GM12878 (cell line): ENCODE measurements at regions not wholly inside any gene's neighbourhood (a gene's known extent, or its start where the extent isn't known, plus 50 kb on each side); places are given as distances from the start of the nearest gene placed in this dataset.

Experiments used
- ATAC-seq: fragments of 200-7000 bp; cut with Tn5 transposase; 3 replicates; pipeline ENCODE4 v1.9.1; 2020; ENCODE audit warnings: mild to moderate bottlenecking, moderate library complexity
- BruUV-seq: library from RNA; stranded (reverse); fragments of 400-500 nt; replicated peaks from 2 replicates; lab custom pipeline; 2021; lab: Mats Ljungman, UMichigan
- CTCF ChIA-PET: fragments of 300-600 bp; sonication (Branson Sonifier 250); formaldehyde crosslinking; extraction: SDS; loops from one replicate; lab custom pipeline; 2021; ENCODE audit warnings: inconsistent platforms; lab: Yijun Ruan, JAX
- POLR2A ChIA-PET: fragments of 350-600 bp; formaldehyde crosslinking; extraction: SDS; loops from one replicate; lab custom pipeline; 2021; ENCODE audit warnings: inconsistent platforms; lab: Charles Lee
- RAD21 ChIA-PET: fragments of 300-600 bp; sonication (Branson Sonifier 250); formaldehyde crosslinking; loops from one replicate; lab custom pipeline; 2023; ENCODE audit warnings: antibody characterized with exemption; ENCODE audit not compliant: unreplicated experiment; lab: Charles Lee
- SMC1A ChIA-PET: fragments of 300-600 bp; sonication (Branson Sonifier 250); formaldehyde crosslinking; loops from one replicate; lab custom pipeline; 2023; ENCODE audit not compliant: unreplicated experiment, uncharacterized antibody; lab: Charles Lee
- DNase-seq: peaks from one replicate; pipeline ENCODE4 v3.0.0-alpha.2; 2011; ENCODE audit warnings: low read depth, low spot score
- FAIRE-seq: peaks from 3 replicates; lab custom pipeline; 2011; peaks lifted over from hg19 to GRCh38; lab: Jason Lieb, UNC
- H2AFZ ChIP-seq: 2 replicates; pipeline ENCODE4 v1.6.0; 2011; ENCODE audit warnings: low read depth, low read length, control low read depth; ENCODE audit not compliant: control insufficient read depth
- H3K27ac ChIP-seq: 2 replicates; pipeline ENCODE4 v1.5.1; 2011; ENCODE audit warnings: control low read depth; ENCODE audit not compliant: control insufficient read depth, insufficient read depth
- H3K27me3 ChIP-seq, 2 experiments: replicated peaks in 1 of 2; 2 replicates each; pipeline versions ENCODE4 v1.6.0 to v1.6.1; 2011; ENCODE audit warnings: low read length in 1 of 2; ENCODE audit not compliant: control insufficient read depth in 2 of 2, insufficient read depth in 2 of 2
- H3K36me3 ChIP-seq, 2 experiments: 2 replicates each; pipeline ENCODE4 v1.5.1; 2011; ENCODE audit warnings: low read length in 1 of 2; ENCODE audit not compliant: control insufficient read depth in 2 of 2, insufficient read depth in 2 of 2
- H3K4me1 ChIP-seq: 2 replicates; pipeline ENCODE4 v1.6.1; 2011; ENCODE audit warnings: mild to moderate bottlenecking, low read length, moderate library complexity, mixed read lengths; ENCODE audit not compliant: control insufficient read depth, insufficient read depth
- H3K4me2 ChIP-seq: 2 replicates; pipeline ENCODE4 v1.6.0; 2011; ENCODE audit warnings: control low read depth; ENCODE audit not compliant: control insufficient read depth, insufficient read depth
- H3K4me3 ChIP-seq: fragments of 200-600 bp; sonication (generic); 2 replicates; pipeline ENCODE4 v1.5.1; 2016
- H3K79me2 ChIP-seq: 2 replicates; pipeline ENCODE4 v1.6.0; 2011; ENCODE audit warnings: low read length; ENCODE audit not compliant: control insufficient read depth, insufficient read depth
- H3K9ac ChIP-seq: 2 replicates; pipeline ENCODE4 v1.8.0; 2011; ENCODE audit warnings: low read length, control low read depth, mixed read lengths; ENCODE audit not compliant: control insufficient read depth, insufficient read depth
- H3K9me3 ChIP-seq: replicated peaks from 3 replicates; pipeline ENCODE4 v1.5.1; 2011; ENCODE audit warnings: mild to moderate bottlenecking, low read length; ENCODE audit not compliant: control insufficient read depth, insufficient read depth
- H4K20me1 ChIP-seq: 2 replicates; pipeline ENCODE4 v1.6.0; 2011; ENCODE audit not compliant: control insufficient read depth, insufficient read depth
- ATF2 ChIP-seq: IDR thresholded peaks from 2 replicates; pipeline ENCODE4 v1.6.1; 2012; ENCODE audit warnings: low read length, inconsistent platforms
- CEBPZ ChIP-seq: fragments of 150-350 bp; IDR thresholded peaks from 2 replicates; pipeline ENCODE4 v1.6.1; 2016; ENCODE audit warnings: low read depth, low read length
- E2F4 ChIP-seq: IDR thresholded peaks from 2 replicates; pipeline ENCODE4 v1.6.1; 2012; ENCODE audit warnings: low read depth, low read length, improper control_type of control experiment
- EGR1 ChIP-seq, 2 experiments: IDR thresholded peaks; 1 replicate in 1 of 2; 2 replicates in 1 of 2; pipeline ENCODE4 v1.6.1; 2011 to 2012; ENCODE audit warnings: low read depth in 2 of 2, low read length in 2 of 2, borderline replicate concordance in 1 of 2, mild to moderate bottlenecking in 1 of 2, moderate library complexity in 1 of 2
- EP300 ChIP-seq, 2 experiments: fragments of 150-350 bp in 1 of 2; IDR thresholded peaks; 2 replicates each; pipeline ENCODE4 v1.6.1; 2011 to 2012; ENCODE audit warnings: low read depth in 2 of 2, low read length in 2 of 2, borderline replicate concordance in 1 of 2, improper control_type of control experiment in 1 of 2, inconsistent platforms in 1 of 2; ENCODE audit not compliant: control insufficient read depth in 1 of 2
- HDGF ChIP-seq: fragments of 450-650 bp; IDR thresholded peaks from 2 replicates; pipeline ENCODE4 v1.6.1; 2016; ENCODE audit warnings: antibody characterized with exemption
- LARP7 ChIP-seq: fragments of 450-650 bp; IDR thresholded peaks from 2 replicates; pipeline ENCODE4 v1.6.1; 2017; ENCODE audit warnings: mild to moderate bottlenecking
- PML ChIP-seq: IDR thresholded peaks from 2 replicates; pipeline ENCODE4 v1.6.1; 2012; ENCODE audit warnings: low read length, inconsistent platforms
- RAD21 ChIP-seq: IDR thresholded peaks from 2 replicates; pipeline ENCODE4 v1.6.1; 2011; ENCODE audit warnings: mild to moderate bottlenecking, low read depth, low read length, moderate library complexity; ENCODE audit not compliant: insufficient read depth
- RBBP5 ChIP-seq: fragments of 200-600 bp; sonication (generic); conservative IDR thresholded peaks from 2 replicates; pipeline ENCODE4 v1.6.1; 2016
- SP1 ChIP-seq: IDR thresholded peaks from one replicate; pipeline ENCODE4 v1.6.1; 2011; ENCODE audit warnings: low read depth, low read length
- TAF1 ChIP-seq: IDR thresholded peaks from 2 replicates; pipeline ENCODE4 v1.6.1; 2011; ENCODE audit warnings: mild to moderate bottlenecking, low read depth, low read length, borderline replicate concordance
- TARDBP ChIP-seq: IDR thresholded peaks from 2 replicates; pipeline ENCODE4 v1.6.1; 2016; ENCODE audit warnings: borderline replicate concordance
- USF1 ChIP-seq: IDR thresholded peaks from 2 replicates; pipeline ENCODE4 v1.6.1; 2011; ENCODE audit warnings: borderline replicate concordance, low read depth, mild to moderate bottlenecking, moderate library complexity, mixed read lengths, low read length; ENCODE audit not compliant: insufficient read depth; ENCODE audit errors: extremely low read length
- ZBTB33 ChIP-seq: fragments of 450-650 bp; IDR thresholded peaks from 2 replicates; pipeline ENCODE4 v1.6.1; 2017; ENCODE audit warnings: mild to moderate bottlenecking
- ZNF274 ChIP-seq: IDR thresholded peaks from one replicate; pipeline ENCODE4 v1.8.0; 2011; ENCODE audit not compliant: insufficient read length, insufficient read depth
- WGBS: methylation state at CpG from one replicate; pipeline ENCODE4 v1.1.6; 2016; ENCODE audit warnings: low lambda C conversion rate; ENCODE audit not compliant: insufficient replicate concordance, insufficient coverage; ENCODE audit errors: missing lambda C conversion rate; 5-methylcytosine and 5-hydroxymethylcytosine counted together
- in situ Hi-C: fragments of 300-500 bp; cut with MboI; formaldehyde crosslinking; loops from 9 replicates; pipeline ENCODE4 v1.14.3; 2018; ENCODE audit warnings: mixed read lengths
- intact Hi-C: fragments of 100-400 bp; cut with micrococcal nuclease; formaldehyde crosslinking; loops from one replicate; pipeline ENCODE4 v1.14.2; 2022; ENCODE audit not compliant: unreplicated experiment

GRCh38 chr6:156508126-156508525, 269.1 kb upstream of the ARID1B start:
- ChIA-PET RAD21 (no interaction called here), CTCF (no interaction called here), SMC1A (no interaction called here), POLR2A (no interaction called here)
- FAIRE-seq, result no peak
- Histone ChIP-seq H3K4me3 (no peak overlapping the region), H3K9me3 (no peaks in the 10 kb centered on the region), H3K4me2 (no peak overlapping the region), H4K20me1 (no peaks in the 10 kb centered on the region), H3K9ac (no peak overlapping the region), H3K27me3 (no peaks in the 10 kb centered on the region; a peak in 1 of 4 replicates), H3K27ac (no peak overlapping the region), H3K4me1 (no peaks in the 10 kb centered on the region), H3K36me3 (no peaks in the 10 kb centered on the region), H2AFZ (no peak overlapping the region), H3K79me2 (no peaks in the 10 kb centered on the region)
- 55% methylated on average over 5 of the region's 5 CpGs for WGBS
- in situ Hi-C loops (no loop called here), intact Hi-C loops (no loop called here)
- no peak for DNase-seq
- no TSS peak for BruUV-seq
- TF ChIP-seq TAF1, result no peak
- no peak for TF ChIP-seq E2F4
- TF ChIP-seq EP300 (IDR thresholded peaks at IDR 0.05; ENCODE audit: borderline replicate concordance in 1 of 2, control insufficient read depth in 1 of 2, low read depth in 2 of 2, low read length in 2 of 2), result no peak
- no peak for TF ChIP-seq PML
- no peak for TF ChIP-seq HDGF
- TF ChIP-seq CEBPZ, result no peak
- no peak for TF ChIP-seq LARP7
- no peak for TF ChIP-seq ATF2
- no peak for TF ChIP-seq USF1
- TF ChIP-seq RBBP5, result no peak
- no peak for TF ChIP-seq ZBTB33
- no peak for TF ChIP-seq TARDBP
- TF ChIP-seq EGR1 (IDR thresholded peaks at IDR 0.05; ENCODE audit: borderline replicate concordance in 1 of 2, low read depth in 2 of 2, low read length in 2 of 2), result no peak
- TF ChIP-seq ZNF274, result no peak
- TF ChIP-seq RAD21, result no peak
- no peak for TF ChIP-seq SP1
- ATAC-seq, result no peak
